ENCODE measurements at regions not wholly inside any gene's neighbourhood (a gene's known extent, or its start where the extent isn't known, plus 50 kb on each side); places are given as distances from the start of the nearest gene placed in this dataset.
A peak's percentile ranks its signal among the peaks of the same experiment; 100 is the strongest.

GRCh38 chr4:74631338-74631737 lies 163.0 kb downstream of the BTC start:
- H3K4me3 ChIP-seq, result no peak overlapping the region

GRCh38 chr4:74631988-74632387 lies 162.3 kb downstream of the BTC start:
- H3K4me3 ChIP-seq, result no peak overlapping the region
- H3K36me3 ChIP-seq (replicated peaks in 1 of 2), result no peaks in the 10 kb centered on the region
- intact Hi-C loops (cut with DNase I), result no loop called here
- no peaks in the 10 kb centered on the region for H3K27me3 ChIP-seq
- no peaks in the 10 kb centered on the region for H3K4me1 ChIP-seq (replicated peaks in 1 of 2)
- H3K27ac ChIP-seq, result no peak overlapping the region
- TF ChIP-seq POLR2A (IDR thresholded peaks at IDR 0.05), result no peak
- no peak for TF ChIP-seq CTCF (IDR thresholded peaks at IDR 0.05)
- no peaks in the 10 kb centered on the region for H3K9me3 ChIP-seq (replicated peaks in 1 of 3)
- DNase-seq, result no peak

More at GRCh38 chr4:74631338-74631737, 163.0 kb downstream of the BTC start:
- TF ChIP-seq POLR2A (IDR thresholded peaks at IDR 0.05), result no peak
- no peak for TF ChIP-seq CTCF (IDR thresholded peaks at IDR 0.05)
- H3K36me3 ChIP-seq (replicated peaks in 1 of 2), result no peaks in the 10 kb centered on the region
- intact Hi-C loops (cut with DNase I), result no loop called here
- H3K27ac ChIP-seq, result no peak overlapping the region
- WGBS, 4 donors, result 78 to 96% (median 88%) methylated on average over 2 of the region's 2 CpGs
- DNase-seq, result no peak
- no peaks in the 10 kb centered on the region for H3K4me1 ChIP-seq (replicated peaks in 1 of 2)
- H3K27me3 ChIP-seq, result no peaks in the 10 kb centered on the region
- no peaks in the 10 kb centered on the region for H3K9me3 ChIP-seq (replicated peaks in 1 of 3)

GRCh38 chr4:74632634-74633033 lies 161.7 kb downstream of the BTC start:
- H3K27ac ChIP-seq, result no peak overlapping the region
- DNase-seq, result peak in 3 of 7 donors; percentile 10 to 34 (median 22)

GRCh38 chr4:74635074-74635473 lies 159.2 kb downstream of the BTC start:
- no peaks in the 10 kb centered on the region for H3K9me3 ChIP-seq (replicated peaks in 1 of 3)
- H3K4me1 ChIP-seq (replicated peaks in 1 of 2), result no peaks in the 10 kb centered on the region
- H3K27me3 ChIP-seq, result no peaks in the 10 kb centered on the region
- intact Hi-C loops (cut with DNase I), result no loop called here
- TF ChIP-seq POLR2A (IDR thresholded peaks at IDR 0.05) (no peak), CTCF (IDR thresholded peaks at IDR 0.05) (no peak)
- no peak overlapping the region for H3K4me3 ChIP-seq
- no peak for DNase-seq
- 74 to 100% (median 87%) methylated on average over 2 of the region's 2 CpGs for WGBS, 4 donors
- H3K36me3 ChIP-seq (replicated peaks in 1 of 2), result no peaks in the 10 kb centered on the region
- H3K27ac ChIP-seq, result no peak overlapping the region

More at GRCh38 chr4:74632634-74633033, 161.7 kb downstream of the BTC start:
- H3K9me3 ChIP-seq (replicated peaks in 1 of 3), result no peaks in the 10 kb centered on the region
- no peaks in the 10 kb centered on the region for H3K36me3 ChIP-seq (replicated peaks in 1 of 2)
- TF ChIP-seq CTCF (IDR thresholded peaks at IDR 0.05), result no peak
- no peak for TF ChIP-seq POLR2A (IDR thresholded peaks at IDR 0.05)
- intact Hi-C loops (cut with DNase I), result no loop called here
- no peak overlapping the region for H3K4me3 ChIP-seq
- WGBS, 4 donors, result 35 to 55% (median 49%) methylated on average over 3 of the region's 3 CpGs
- H3K27me3 ChIP-seq, result no peaks in the 10 kb centered on the region
- no peaks in the 10 kb centered on the region for H3K4me1 ChIP-seq (replicated peaks in 1 of 2)
